GM12874 (cell line): ENCODE measurements at regions not wholly inside any gene's neighbourhood (a gene's known extent, or its start where the extent isn't known, plus 50 kb on each side); places are given as distances from the start of the nearest gene placed in this dataset.

Experiments used
- TF ChIP-seq, protein P1 (sequence below): IDR thresholded peaks from 2 replicates; pipeline ENCODE4 v1.5.1; 2011; ENCODE audit warnings: low read depth, mild to moderate bottlenecking, control low read depth, low read length, moderate library complexity; ENCODE audit not compliant: insufficient read depth

DNA sequence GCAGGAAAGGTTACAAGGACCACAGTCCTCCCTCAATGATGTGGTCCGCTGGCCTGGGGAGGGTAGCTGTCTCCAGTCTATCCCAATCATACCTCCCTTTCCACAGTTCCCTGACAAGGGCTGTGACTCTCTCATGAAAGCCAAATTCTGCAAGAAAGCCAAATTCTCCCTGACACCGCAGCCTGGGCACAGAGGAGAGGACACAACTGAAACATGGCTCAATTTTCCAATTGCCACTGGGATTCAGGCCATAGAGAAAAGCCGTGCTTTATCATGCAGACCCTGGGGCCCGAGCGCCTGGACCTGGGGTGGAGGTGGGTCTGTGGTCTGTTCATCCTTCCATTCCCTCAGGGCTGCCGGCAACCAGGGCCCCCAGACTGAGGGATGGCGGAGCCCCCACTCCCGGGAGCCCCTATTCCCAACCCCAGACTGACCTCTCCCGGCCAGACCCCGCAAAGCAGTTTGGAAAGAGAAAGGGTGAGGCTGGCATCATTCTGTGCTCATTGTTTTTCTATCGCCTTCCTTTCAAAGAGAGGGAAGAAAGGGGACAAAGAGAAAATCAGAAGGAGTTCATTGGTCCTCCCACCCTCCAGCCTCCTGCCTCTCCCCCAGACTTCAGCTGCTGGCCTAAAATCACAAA is 239.5 kb downstream of the BUD13 start:
- TF ChIP-seq, protein P1, sequence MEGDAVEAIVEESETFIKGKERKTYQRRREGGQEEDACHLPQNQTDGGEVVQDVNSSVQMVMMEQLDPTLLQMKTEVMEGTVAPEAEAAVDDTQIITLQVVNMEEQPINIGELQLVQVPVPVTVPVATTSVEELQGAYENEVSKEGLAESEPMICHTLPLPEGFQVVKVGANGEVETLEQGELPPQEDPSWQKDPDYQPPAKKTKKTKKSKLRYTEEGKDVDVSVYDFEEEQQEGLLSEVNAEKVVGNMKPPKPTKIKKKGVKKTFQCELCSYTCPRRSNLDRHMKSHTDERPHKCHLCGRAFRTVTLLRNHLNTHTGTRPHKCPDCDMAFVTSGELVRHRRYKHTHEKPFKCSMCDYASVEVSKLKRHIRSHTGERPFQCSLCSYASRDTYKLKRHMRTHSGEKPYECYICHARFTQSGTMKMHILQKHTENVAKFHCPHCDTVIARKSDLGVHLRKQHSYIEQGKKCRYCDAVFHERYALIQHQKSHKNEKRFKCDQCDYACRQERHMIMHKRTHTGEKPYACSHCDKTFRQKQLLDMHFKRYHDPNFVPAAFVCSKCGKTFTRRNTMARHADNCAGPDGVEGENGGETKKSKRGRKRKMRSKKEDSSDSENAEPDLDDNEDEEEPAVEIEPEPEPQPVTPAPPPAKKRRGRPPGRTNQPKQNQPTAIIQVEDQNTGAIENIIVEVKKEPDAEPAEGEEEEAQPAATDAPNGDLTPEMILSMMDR = no peak

DNA sequence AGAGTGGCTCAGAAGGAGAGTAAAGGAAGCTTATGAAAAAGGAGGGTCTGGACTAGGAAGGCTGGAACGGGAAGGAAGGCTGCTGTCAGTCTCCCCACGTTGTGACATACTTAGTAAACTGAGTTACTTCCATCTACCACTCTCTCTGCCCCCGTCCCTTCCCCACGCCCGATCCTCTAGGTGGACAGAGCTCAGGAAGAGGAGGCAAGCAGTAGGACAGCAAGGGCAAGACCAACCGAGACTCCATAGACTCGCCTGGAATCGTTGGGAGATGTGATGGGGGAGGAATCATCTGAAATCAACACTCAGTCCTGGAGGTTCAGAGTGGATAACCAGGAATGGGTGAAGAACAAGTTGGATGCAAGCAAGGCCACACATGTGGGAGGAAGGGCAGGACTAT is 240.7 kb downstream of the BUD13 start:
- TF ChIP-seq, protein P1 = no peak

DNA sequence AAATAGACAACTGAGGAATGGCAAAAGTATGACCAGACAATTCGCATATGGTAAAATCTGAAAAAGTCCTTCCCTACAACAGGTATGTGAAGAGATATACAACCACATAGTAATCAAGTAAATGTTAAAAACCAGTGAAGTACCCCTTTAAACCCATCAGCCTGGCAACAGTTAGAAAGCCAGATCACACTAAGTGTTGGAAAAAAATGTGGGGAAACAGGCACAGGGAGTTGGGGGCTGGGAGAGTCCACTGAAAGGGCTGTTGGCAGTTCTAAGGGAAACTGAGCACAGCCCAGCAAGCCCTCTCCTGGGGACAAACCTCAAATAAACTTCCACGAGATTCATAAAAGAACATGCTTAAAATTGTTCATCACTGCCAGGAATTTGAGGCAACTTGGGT is 242.1 kb downstream of the BUD13 start:
- TF ChIP-seq, protein P1 = no peak

DNA sequence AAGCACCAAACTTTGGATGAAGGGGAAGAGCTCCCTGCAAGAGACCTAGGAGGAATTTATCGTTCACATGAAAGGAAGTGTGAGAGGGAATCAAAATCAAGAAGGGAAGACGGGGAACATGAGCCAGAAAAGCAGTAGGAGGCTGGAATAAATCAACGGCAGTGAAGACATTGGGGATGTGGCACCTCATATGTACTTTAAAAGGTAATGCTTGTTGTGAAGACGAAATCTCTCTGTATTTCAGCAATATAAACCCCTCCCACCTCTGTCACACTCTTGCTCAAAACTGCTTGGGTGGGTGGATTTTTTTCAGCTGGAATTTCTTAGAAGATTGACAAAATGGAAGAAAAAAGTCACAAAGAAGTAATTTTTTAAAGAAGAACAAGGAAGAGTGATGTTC is 243.5 kb downstream of the BUD13 start:
- TF ChIP-seq, protein P1 = no peak

DNA sequence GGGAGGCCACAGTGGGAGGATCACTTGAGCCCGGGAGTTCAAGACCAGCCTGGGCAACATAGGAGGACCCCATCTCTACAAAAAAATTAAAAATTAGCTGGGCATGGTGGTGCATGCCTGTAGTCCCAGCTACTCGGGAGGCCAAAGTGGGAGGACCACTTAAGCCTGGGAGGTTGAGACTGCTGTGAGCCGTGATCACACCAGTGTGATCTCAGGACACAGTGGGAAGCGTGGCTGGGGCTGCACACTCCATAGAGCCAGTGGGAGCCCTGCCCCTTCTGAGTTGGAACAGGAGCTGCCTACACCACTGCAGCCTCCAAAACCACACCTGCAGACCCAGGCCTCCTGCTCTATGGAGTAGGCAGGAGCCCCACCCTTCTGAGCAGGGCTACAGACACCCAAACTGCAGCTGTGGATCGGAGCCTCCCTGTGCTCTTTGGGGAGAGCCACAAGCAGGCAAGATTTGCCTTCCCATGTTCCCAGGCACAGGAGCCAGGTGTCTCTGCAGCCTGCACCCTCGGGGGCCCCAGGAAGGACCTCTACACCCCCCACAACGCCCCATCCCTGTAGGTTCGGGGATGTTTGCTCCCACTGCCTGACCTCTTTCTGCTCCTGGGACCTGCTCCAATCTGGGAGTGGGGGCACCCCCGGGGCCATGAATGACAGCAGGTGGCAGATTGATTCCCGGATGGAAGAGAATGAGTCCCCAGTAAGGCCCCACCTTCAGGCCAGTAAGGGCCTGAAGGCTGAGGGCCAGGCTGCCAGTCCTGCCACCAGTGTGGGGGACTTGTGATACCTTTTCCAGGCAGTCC is 245.4 kb downstream of the BUD13 start:
- TF ChIP-seq, protein P1 = no peak

DNA sequence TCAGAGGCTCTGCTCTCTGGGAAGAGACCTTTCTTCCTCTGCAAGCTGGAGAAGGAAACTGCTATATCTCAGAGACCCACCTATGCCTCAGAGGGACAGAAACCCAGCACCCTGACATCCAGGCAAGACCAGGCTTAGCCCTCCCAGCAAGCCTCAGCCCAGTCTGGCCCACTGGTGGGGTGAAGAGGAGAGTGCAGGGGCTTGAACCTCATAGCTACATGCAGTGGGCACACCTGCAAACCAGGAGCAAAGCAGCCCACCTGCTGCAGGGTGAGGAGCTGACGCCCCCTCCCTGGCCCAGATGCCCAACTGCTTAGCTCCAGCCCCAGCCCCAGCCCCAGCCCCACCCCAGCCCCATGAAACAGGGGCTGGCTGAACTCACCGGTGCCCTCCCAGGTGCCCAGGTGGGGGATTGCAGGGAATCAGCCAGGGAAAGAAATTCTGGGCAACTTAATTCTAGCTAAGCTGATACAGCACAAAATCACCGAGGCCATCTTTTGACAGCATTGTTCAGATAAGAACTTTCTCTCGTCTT is 246.8 kb downstream of the BUD13 start:
- TF ChIP-seq, protein P1 = no peak

DNA sequence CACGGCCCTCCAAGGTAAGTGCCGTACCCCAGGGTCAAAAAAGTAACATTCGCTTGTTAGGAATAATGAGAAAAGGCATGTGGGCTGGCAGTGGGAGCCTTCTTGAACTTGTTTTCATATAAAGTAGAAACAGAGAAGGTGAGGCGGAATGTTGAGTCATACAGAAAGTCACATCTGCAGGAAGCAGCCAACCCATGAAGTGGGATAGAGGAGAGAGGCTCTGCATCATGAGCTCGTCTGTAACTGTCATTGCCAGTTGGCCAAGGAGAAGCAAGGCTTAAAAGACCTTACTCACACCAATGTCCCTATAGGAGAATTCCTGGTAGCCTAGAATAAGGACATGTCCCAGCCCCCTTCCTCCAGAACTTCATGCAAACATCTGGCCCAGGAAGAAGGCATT is 253.3 kb downstream of the BUD13 start:
- TF ChIP-seq, protein P1 = no peak
